H1 (cell line): ENCODE measurements at regions not wholly inside any gene's neighbourhood (a gene's known extent, or its start where the extent isn't known, plus 50 kb on each side); places are given as distances from the start of the nearest gene placed in this dataset.

Experiments
- CTCF ChIA-PET: fragments of 300-600 bp; sonication (Branson Sonifier 250); formaldehyde crosslinking; loops from one replicate; lab custom pipeline; 2021; ENCODE audit not compliant: partially characterized antibody; lab: Charles Lee
- POLR2A ChIA-PET: fragments of 300-600 bp; sonication (Branson Sonifier 250); formaldehyde crosslinking; loops from one replicate; lab custom pipeline; 2021; ENCODE audit warnings: inconsistent platforms; ENCODE audit not compliant: partially characterized antibody; lab: Charles Lee
- DNase-seq, 2 experiments: peaks; one replicate each; pipeline versions ENCODE4 v3.0.0 to v3.0.0-alpha.2; 2010 to 2022; ENCODE audit warnings: low spot score in 2 of 2, low read depth in 1 of 2, mixed read lengths in 1 of 2
- FAIRE-seq: peaks from 2 replicates; lab custom pipeline; 2011; peaks lifted over from hg19 to GRCh38; lab: Jason Lieb, UNC
- H2AFZ ChIP-seq: 2 replicates; pipeline ENCODE4 v1.8.1; 2012; ENCODE audit warnings: low read length, inconsistent platforms
- H2AK5ac ChIP-seq: 2 replicates; pipeline ENCODE4 v1.6.1; 2013; ENCODE audit warnings: low read depth, low read length
- H2BK120ac ChIP-seq: replicated peaks from 2 replicates; pipeline ENCODE3; 2013; ENCODE audit warnings: low read depth, low read length, inconsistent platforms
- H2BK12ac ChIP-seq: 2 replicates; pipeline ENCODE4 v1.6.1; 2013; ENCODE audit warnings: low read depth, low read length
- H2BK15ac ChIP-seq: 2 replicates; pipeline ENCODE4 v1.6.1; 2013; ENCODE audit warnings: low read length
- H2BK20ac ChIP-seq: 2 replicates; pipeline ENCODE4 v1.6.1; 2013; ENCODE audit warnings: low read length
- H2BK5ac ChIP-seq: 2 replicates; pipeline ENCODE4 v1.6.1; 2013; ENCODE audit warnings: low read depth, low read length
- H3K14ac ChIP-seq: 2 replicates; pipeline ENCODE4 v1.6.1; 2013; ENCODE audit warnings: inconsistent platforms; ENCODE audit not compliant: insufficient read length
- H3K18ac ChIP-seq: 2 replicates; pipeline ENCODE4 v1.6.1; 2013; ENCODE audit warnings: low read length; ENCODE audit errors: extremely low read depth
- H3K23ac ChIP-seq: 2 replicates; pipeline ENCODE4 v1.6.1; 2013; ENCODE audit warnings: inconsistent platforms; ENCODE audit not compliant: insufficient read length
- H3K23me2 ChIP-seq: 2 replicates; pipeline ENCODE4 v1.6.1; 2013; ENCODE audit warnings: low read depth, low read length
- H3K27ac ChIP-seq: 2 replicates; pipeline ENCODE4 v1.6.1; 2011; ENCODE audit warnings: low read depth, low read length, inconsistent platforms
- H3K27me3 ChIP-seq, 4 experiments: replicated peaks in 1 of 4; 1 replicate in 1 of 4; 2 replicates in 3 of 4; pipeline versions ENCODE4 v1.6.1 to v1.8.1; 2011 to 2013; ENCODE audit warnings: low read length in 3 of 4, mild to moderate bottlenecking in 3 of 4, inconsistent platforms in 2 of 4, mixed read lengths in 2 of 4, moderate library complexity in 1 of 4; ENCODE audit not compliant: control insufficient read depth in 3 of 4, insufficient read depth in 3 of 4; ENCODE audit errors: extremely low read depth in 1 of 4
- H3K36me3 ChIP-seq, 4 experiments: 2 replicates each; pipeline versions ENCODE4 v1.6.1 to v1.8.1; 2011 to 2013; ENCODE audit warnings: mild to moderate bottlenecking in 4 of 4, low read length in 3 of 4, moderate library complexity in 2 of 4, control low read depth in 1 of 4, inconsistent platforms in 1 of 4; ENCODE audit not compliant: insufficient read depth in 4 of 4, control insufficient read depth in 2 of 4
- H3K4ac ChIP-seq: replicated peaks from 2 replicates; pipeline ENCODE3; 2013; ENCODE audit warnings: low read length, low read depth, mixed read lengths, inconsistent platforms; ENCODE audit not compliant: insufficient read length
- H3K4me1 ChIP-seq, 4 experiments: replicated peaks in 1 of 4; 1 replicate in 1 of 4; 2 replicates in 3 of 4; pipeline versions ENCODE4 v1.6.1 to v1.8.1; 2011 to 2013; ENCODE audit warnings: low read length in 3 of 4, inconsistent platforms in 2 of 4, mixed read lengths in 1 of 4; ENCODE audit not compliant: insufficient read depth in 4 of 4, control insufficient read depth in 3 of 4
- H3K4me2 ChIP-seq, 2 experiments: 2 replicates each; pipeline versions ENCODE4 v1.6.1 to v1.8.1; 2011 to 2013; ENCODE audit warnings: low read depth in 2 of 2, low read length in 2 of 2, control low read depth in 1 of 2, inconsistent platforms in 1 of 2, mild to moderate bottlenecking in 1 of 2; ENCODE audit not compliant: insufficient read depth in 1 of 2
- H3K4me3 ChIP-seq, 4 experiments: fragments of 200-600, 300-600 bp in 1 of 4; sonication (generic), shearing (Covaris generic), sonication (Bioruptor Twin) in 1 of 4; 2 replicates each; pipeline versions ENCODE4 v1.5.1 to v1.8.1; 2011 to 2016; ENCODE audit warnings: low read length in 4 of 4, low read depth in 3 of 4, control low read depth in 2 of 4, inconsistent platforms in 2 of 4, mild to moderate bottlenecking in 2 of 4, mixed read lengths in 1 of 4, moderate library complexity in 1 of 4; ENCODE audit not compliant: insufficient read depth in 2 of 4; ENCODE audit errors: extremely low read depth in 1 of 4
- H3K56ac ChIP-seq: replicated peaks from 2 replicates; pipeline ENCODE3; 2013; ENCODE audit warnings: low read depth, mild to moderate bottlenecking, mixed read lengths, low read length, inconsistent platforms; ENCODE audit not compliant: insufficient read length
- H3K79me1 ChIP-seq: 2 replicates; pipeline ENCODE4 v1.6.1; 2013; ENCODE audit warnings: low read depth, low read length, control low read depth
- H3K79me2 ChIP-seq, 2 experiments: 2 replicates each; pipeline versions ENCODE4 v1.6.1 to v1.8.1; 2012 to 2013; ENCODE audit warnings: low read length in 2 of 2, mild to moderate bottlenecking in 2 of 2, inconsistent platforms in 1 of 2; ENCODE audit not compliant: insufficient read depth in 2 of 2, control insufficient read depth in 1 of 2
- H3K9ac ChIP-seq, 4 experiments: replicated peaks in 1 of 4; 1 replicate in 1 of 4; 2 replicates in 3 of 4; pipeline versions ENCODE4 v1.6.1 to v1.8.1; 2011 to 2013; ENCODE audit warnings: low read depth in 3 of 4, low read length in 3 of 4, control low read depth in 2 of 4, mild to moderate bottlenecking in 2 of 4, moderate library complexity in 2 of 4, inconsistent platforms in 1 of 4; ENCODE audit errors: extremely low read depth in 1 of 4
- H3K9me3 ChIP-seq, 2 experiments: 2 replicates each; pipeline versions ENCODE4 v1.6.1 to v1.8.1; 2012 to 2013; ENCODE audit warnings: mild to moderate bottlenecking in 2 of 2, moderate library complexity in 2 of 2, control low read depth in 1 of 2, inconsistent platforms in 1 of 2, low read depth in 1 of 2, low read length in 1 of 2, mixed read lengths in 1 of 2; ENCODE audit not compliant: insufficient read depth in 2 of 2
- H4K20me1 ChIP-seq, 2 experiments: replicated peaks in 1 of 2; 2 replicates each; pipeline versions ENCODE3 to v1.8.1; 2011 to 2013; ENCODE audit warnings: inconsistent platforms in 2 of 2, low read length in 2 of 2, mild to moderate bottlenecking in 1 of 2; ENCODE audit not compliant: insufficient read depth in 2 of 2, control insufficient read depth in 1 of 2
- H4K5ac ChIP-seq: 2 replicates; pipeline ENCODE4 v1.6.1; 2013; ENCODE audit warnings: low read length, low read depth, mixed read lengths, inconsistent platforms; ENCODE audit not compliant: insufficient read length
- H4K8ac ChIP-seq: 2 replicates; pipeline ENCODE4 v1.8.0; 2013; ENCODE audit warnings: mild to moderate bottlenecking, moderate library complexity, low read length, inconsistent platforms; ENCODE audit not compliant: insufficient read depth; ENCODE audit errors: extremely low read depth
- H4K91ac ChIP-seq: replicated peaks from 2 replicates; pipeline ENCODE3; 2013; ENCODE audit warnings: low read length, mixed read lengths, inconsistent platforms; ENCODE audit not compliant: insufficient read length
- ASH2L ChIP-seq: fragments of 200-600, 300-600 bp; sonication (generic); IDR thresholded peaks from one replicate; pipeline ENCODE4 v1.7.1; 2017; ENCODE audit warnings: low read length
- BCL11A ChIP-seq, 2 experiments: IDR thresholded peaks; one replicate each; pipeline ENCODE4 v1.6.1; 2011; ENCODE audit warnings: low read depth in 2 of 2, low read length in 2 of 2, mild to moderate bottlenecking in 2 of 2
- CHD2 ChIP-seq: IDR thresholded peaks from 2 replicates; pipeline ENCODE4 v1.6.1; 2012; ENCODE audit warnings: low read length, improper control_type of control experiment
- GABPA ChIP-seq: IDR thresholded peaks from 2 replicates; pipeline ENCODE4 v1.6.1; 2011; ENCODE audit warnings: mild to moderate bottlenecking, low read length, moderate library complexity, borderline replicate concordance; ENCODE audit not compliant: insufficient read depth
- GTF2F1 ChIP-seq: IDR thresholded peaks from 2 replicates; pipeline ENCODE4 v1.6.1; 2012; ENCODE audit warnings: low read depth, low read length, improper control_type of control experiment, borderline replicate concordance
- NANOG ChIP-seq: IDR thresholded peaks from 2 replicates; pipeline ENCODE4 v1.6.1; 2011; ENCODE audit warnings: low read length, low read depth, mild to moderate bottlenecking, inconsistent platforms; ENCODE audit not compliant: insufficient read depth, poor library complexity, severe bottlenecking
- POLR2AphosphoS5 ChIP-seq: IDR thresholded peaks from 2 replicates; pipeline ENCODE4 v1.6.1; 2011; ENCODE audit warnings: low read depth, low read length
- RNF2 ChIP-seq: fragments of 200-900, 300-1000 bp; sonication (generic); IDR thresholded peaks from 2 replicates; pipeline ENCODE4 v1.7.1; 2016; ENCODE audit warnings: borderline replicate concordance, low read depth, mild to moderate bottlenecking, antibody characterized with exemption, low read length; ENCODE audit not compliant: poor library complexity, severe bottlenecking; ENCODE audit errors: missing control alignments
- RXRA ChIP-seq: IDR thresholded peaks from 2 replicates; pipeline ENCODE4 v1.6.1; 2011; ENCODE audit warnings: low read depth, mild to moderate bottlenecking, low read length, moderate library complexity; ENCODE audit not compliant: insufficient read depth
- SIRT6 ChIP-seq: IDR thresholded peaks from one replicate; pipeline ENCODE4 v1.7.1; 2012; ENCODE audit warnings: low read length, inconsistent platforms
- SUZ12 ChIP-seq: fragments of 200-600 bp; sonication (generic); IDR thresholded peaks from 2 replicates; pipeline ENCODE4 v1.6.1; 2012; ENCODE audit warnings: mild to moderate bottlenecking, inconsistent platforms, low read length, moderate library complexity, mixed read lengths
- TEAD4 ChIP-seq: IDR thresholded peaks from 2 replicates; pipeline ENCODE4 v1.6.1; 2012; ENCODE audit warnings: low read depth, low read length, inconsistent platforms, mixed read lengths
- WGBS, 2 experiments: shearing (Covaris generic) in 1 of 2; methylation state at CpG; one replicate each; pipeline versions ENCODE4 v1.1.6 to v1.1.7; 2013 to 2015; ENCODE audit warnings: low lambda C conversion rate in 2 of 2, mixed read lengths in 2 of 2, inconsistent platforms in 1 of 2, low coverage in 1 of 2, missing lambda C conversion rate in 1 of 2; ENCODE audit not compliant: insufficient replicate concordance in 2 of 2, insufficient coverage in 1 of 2, insufficient read length in 1 of 2; ENCODE audit errors: extremely low coverage in 1 of 2, missing lambda C conversion rate in 1 of 2; 5-methylcytosine and 5-hydroxymethylcytosine counted together

DNA sequence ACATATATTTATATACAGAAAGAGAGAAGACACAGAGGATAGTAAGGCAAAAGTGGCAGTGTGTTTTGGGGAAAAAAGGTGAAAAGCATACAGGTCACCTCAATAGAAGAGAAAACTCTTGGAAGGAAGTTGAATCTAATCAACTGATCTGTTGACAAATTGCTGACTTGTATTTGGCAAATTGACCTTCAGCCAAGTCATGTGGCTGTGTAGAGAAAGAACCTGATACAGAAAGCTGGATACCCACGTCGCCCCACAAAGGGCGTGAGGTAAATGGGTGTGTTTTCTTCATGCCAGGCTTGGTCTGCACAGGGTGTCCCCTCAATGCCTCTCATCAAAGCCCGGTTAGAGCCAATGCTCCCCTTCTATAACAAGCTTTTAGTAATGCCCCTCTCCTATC is 230.0 kb upstream of the KLHL29 start:
- no peaks in the 10 kb centered on the region for H4K20me1 ChIP-seq
- no peaks in the 10 kb centered on the region for H3K4me1 ChIP-seq
- H2BK15ac ChIP-seq: no peak overlapping the region
- no peak overlapping the region for H2AFZ ChIP-seq
- no peaks in the 10 kb centered on the region for H3K79me1 ChIP-seq
- H3K4ac ChIP-seq: no peak overlapping the region
- H3K4me3 ChIP-seq: no peak overlapping the region
- H3K23me2 ChIP-seq: no peaks in the 10 kb centered on the region
- no peak overlapping the region for H3K23ac ChIP-seq
- no peaks in the 10 kb centered on the region for H3K79me2 ChIP-seq
- no peaks in the 10 kb centered on the region for H3K36me3 ChIP-seq
- no peak overlapping the region for H3K14ac ChIP-seq
- H3K27ac ChIP-seq: no peak overlapping the region
- CTCF ChIA-PET: interaction anchor here (1.7 kb wide), 1 partner anchor 11 kb away, joined by 3 read pairs; no protein-coding TSS in a partner anchor
- H4K91ac ChIP-seq: no peak overlapping the region
- H3K4me2 ChIP-seq: no peak overlapping the region
- H3K9ac ChIP-seq: no peak overlapping the region
- DNase-seq (no peak), FAIRE-seq (no peak)
- no peaks in the 10 kb centered on the region for H3K9me3 ChIP-seq
- H3K18ac ChIP-seq: no peak overlapping the region
- H2BK120ac ChIP-seq: no peak overlapping the region
- H2AK5ac ChIP-seq: no peak overlapping the region
- no peak overlapping the region for H3K56ac ChIP-seq
- no peak overlapping the region for H2BK12ac ChIP-seq
- no peak for TF ChIP-seq ASH2L
- no peak for TF ChIP-seq SIRT6
- TF ChIP-seq RXRA: no peak
- TF ChIP-seq POLR2AphosphoS5: no peak
- no peak for TF ChIP-seq TEAD4
- no peak for TF ChIP-seq NANOG
- TF ChIP-seq GABPA: no peak
- TF ChIP-seq CHD2: no peak
- no peak for TF ChIP-seq GTF2F1
- no peak for TF ChIP-seq RNF2
- TF ChIP-seq SUZ12: no peak
- no peak for TF ChIP-seq BCL11A (IDR thresholded peaks at IDR 0.05; ENCODE audit: low read depth in 2 of 2, low read length in 2 of 2)
- H2BK20ac ChIP-seq: no peak overlapping the region
- H4K8ac ChIP-seq: no peak overlapping the region
- POLR2A ChIA-PET: no interaction called here
- 99% methylated on average over 4 of the region's 4 CpGs; no CpG with 5 or more reads in 1 of the 2 experiments for WGBS, 2 experiments
- no peaks in the 10 kb centered on the region for H3K27me3 ChIP-seq
- H4K5ac ChIP-seq: no peak overlapping the region
- no peak overlapping the region for H2BK5ac ChIP-seq
